ENCODE measurements at regions not wholly inside any gene's neighbourhood (a gene's known extent, or its start where the extent isn't known, plus 50 kb on each side); places are given as distances from the start of the nearest gene placed in this dataset.

- Histone ChIP-seq H3K27ac (ENCODE audit: low read length) (no peak overlapping the region), H3K4me2 (ENCODE audit: low read depth, low read length) (no peak overlapping the region), H3K4me1 (ENCODE audit: low read length) (no peaks in the 10 kb centered on the region), H3K9me2 (replicated peaks; ENCODE audit: insufficient read depth, low read length) (no peaks in the 10 kb centered on the region), H3K36me3 (replicated peaks; ENCODE audit: insufficient read depth, low read length) (no peaks in the 10 kb centered on the region), H3K9me3 (replicated peaks; ENCODE audit: insufficient read depth, low read length) (no peaks in the 10 kb centered on the region), H3K79me2 (ENCODE audit: low read length) (no peaks in the 10 kb centered on the region), H4K20me1 (ENCODE audit: insufficient read depth, low read length) (no peaks in the 10 kb centered on the region), H3K4me3 (ENCODE audit: low read length) (no peak overlapping the region), H3K9ac (ENCODE audit: low read length) (no peak overlapping the region), H3K27me3 (replicated peaks; ENCODE audit: insufficient read depth, low read length) (no peaks in the 10 kb centered on the region), H2AFZ (ENCODE audit: low read length) (no peak overlapping the region), H3F3A (ENCODE audit: insufficient read depth, low read length) (no peaks in the 10 kb centered on the region)
- DNase-seq: no peak
- no peak for TF ChIP-seq EZH2 (optimal IDR thresholded peaks at IDR 0.05; ENCODE audit: low read depth, low read length)
- no peak for TF ChIP-seq EZH2phosphoT487 (IDR thresholded peaks at IDR 0.05; ENCODE audit: low read length)
- TF ChIP-seq, protein P1, sequence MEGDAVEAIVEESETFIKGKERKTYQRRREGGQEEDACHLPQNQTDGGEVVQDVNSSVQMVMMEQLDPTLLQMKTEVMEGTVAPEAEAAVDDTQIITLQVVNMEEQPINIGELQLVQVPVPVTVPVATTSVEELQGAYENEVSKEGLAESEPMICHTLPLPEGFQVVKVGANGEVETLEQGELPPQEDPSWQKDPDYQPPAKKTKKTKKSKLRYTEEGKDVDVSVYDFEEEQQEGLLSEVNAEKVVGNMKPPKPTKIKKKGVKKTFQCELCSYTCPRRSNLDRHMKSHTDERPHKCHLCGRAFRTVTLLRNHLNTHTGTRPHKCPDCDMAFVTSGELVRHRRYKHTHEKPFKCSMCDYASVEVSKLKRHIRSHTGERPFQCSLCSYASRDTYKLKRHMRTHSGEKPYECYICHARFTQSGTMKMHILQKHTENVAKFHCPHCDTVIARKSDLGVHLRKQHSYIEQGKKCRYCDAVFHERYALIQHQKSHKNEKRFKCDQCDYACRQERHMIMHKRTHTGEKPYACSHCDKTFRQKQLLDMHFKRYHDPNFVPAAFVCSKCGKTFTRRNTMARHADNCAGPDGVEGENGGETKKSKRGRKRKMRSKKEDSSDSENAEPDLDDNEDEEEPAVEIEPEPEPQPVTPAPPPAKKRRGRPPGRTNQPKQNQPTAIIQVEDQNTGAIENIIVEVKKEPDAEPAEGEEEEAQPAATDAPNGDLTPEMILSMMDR (IDR thresholded peaks at IDR 0.05; ENCODE audit: low read length): no peak
Observed at GRCh38 chr3:13266005-13266404, 154.1 kb downstream of the NUP210 start.

DNA sequence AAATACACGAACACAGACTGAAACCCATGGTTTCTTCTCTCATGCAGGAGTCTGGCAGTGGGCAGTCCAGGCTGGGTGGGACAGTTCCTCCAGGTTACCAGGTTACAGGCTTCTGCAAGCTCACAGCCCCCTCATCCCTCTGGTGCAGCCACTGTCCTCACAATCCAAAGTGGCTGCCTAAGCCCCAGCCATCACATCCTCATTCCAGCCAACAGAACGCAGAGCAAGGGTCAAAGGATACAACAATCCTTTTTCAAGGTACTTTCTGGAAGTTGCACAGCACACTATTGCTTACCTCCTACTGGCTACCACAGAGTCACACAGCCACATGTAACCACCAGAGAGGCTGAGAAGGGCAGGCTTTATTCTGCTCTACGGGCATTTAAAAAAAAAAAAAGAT lies 154.6 kb downstream of the NUP210 start:
- Histone ChIP-seq H3K9me2 (replicated peaks; ENCODE audit: insufficient read depth, low read length) (no peaks in the 10 kb centered on the region), H4K20me1 (ENCODE audit: insufficient read depth, low read length) (no peaks in the 10 kb centered on the region), H3K79me2 (ENCODE audit: low read length) (no peaks in the 10 kb centered on the region), H3K27ac (ENCODE audit: low read length) (no peak overlapping the region), H3K4me1 (ENCODE audit: low read length) (no peaks in the 10 kb centered on the region), H3F3A (ENCODE audit: insufficient read depth, low read length) (no peaks in the 10 kb centered on the region), H3K9ac (ENCODE audit: low read length) (no peak overlapping the region), H2AFZ (ENCODE audit: low read length) (no peak overlapping the region), H3K9me3 (replicated peaks; ENCODE audit: insufficient read depth, low read length) (no peaks in the 10 kb centered on the region), H3K4me2 (ENCODE audit: low read depth, low read length) (no peak overlapping the region), H3K4me3 (ENCODE audit: low read length) (no peak overlapping the region), H3K27me3 (replicated peaks; ENCODE audit: insufficient read depth, low read length) (no peaks in the 10 kb centered on the region), H3K36me3 (replicated peaks; ENCODE audit: insufficient read depth, low read length) (no peaks in the 10 kb centered on the region)
- TF ChIP-seq, protein P1 (IDR thresholded peaks at IDR 0.05; ENCODE audit: low read length): no peak
- TF ChIP-seq EZH2phosphoT487 (IDR thresholded peaks at IDR 0.05; ENCODE audit: low read length) (no peak), EZH2 (optimal IDR thresholded peaks at IDR 0.05; ENCODE audit: low read depth, low read length) (no peak)
- DNase-seq: no peak

- no peaks in the 10 kb centered on the region for H3K36me3 ChIP-seq (replicated peaks; ENCODE audit: insufficient read depth, low read length)
- no peak overlapping the region for H3K27ac ChIP-seq (ENCODE audit: low read length)
- H2AFZ ChIP-seq (ENCODE audit: low read length): no peak overlapping the region
- no peaks in the 10 kb centered on the region for H3F3A ChIP-seq (ENCODE audit: insufficient read depth, low read length)
- no peak overlapping the region for H3K4me3 ChIP-seq (ENCODE audit: low read length)
- DNase-seq: no peak
- TF ChIP-seq, protein P1 (IDR thresholded peaks at IDR 0.05; ENCODE audit: low read length): no peak
- TF ChIP-seq EZH2 (optimal IDR thresholded peaks at IDR 0.05; ENCODE audit: low read depth, low read length): no peak
- no peak for TF ChIP-seq EZH2phosphoT487 (IDR thresholded peaks at IDR 0.05; ENCODE audit: low read length)
- H3K4me2 ChIP-seq (ENCODE audit: low read depth, low read length): no peak overlapping the region
- H3K9me3 ChIP-seq (replicated peaks; ENCODE audit: insufficient read depth, low read length): no peaks in the 10 kb centered on the region
- no peaks in the 10 kb centered on the region for H3K4me1 ChIP-seq (ENCODE audit: low read length)
- H4K20me1 ChIP-seq (ENCODE audit: insufficient read depth, low read length): no peaks in the 10 kb centered on the region
- H3K27me3 ChIP-seq (replicated peaks; ENCODE audit: insufficient read depth, low read length): no peaks in the 10 kb centered on the region
- H3K79me2 ChIP-seq (ENCODE audit: low read length): no peaks in the 10 kb centered on the region
- H3K9me2 ChIP-seq (replicated peaks; ENCODE audit: insufficient read depth, low read length): no peaks in the 10 kb centered on the region
- H3K9ac ChIP-seq (ENCODE audit: low read length): no peak overlapping the region
Observed at GRCh38 chr3:13265016-13265415, 155.1 kb downstream of the NUP210 start.
